HG03342 (cell line): ENCODE measurements at regions not wholly inside any gene's neighbourhood (a gene's known extent, or its start where the extent isn't known, plus 50 kb on each side); places are given as distances from the start of the nearest gene placed in this dataset.

Experiments
- ATAC-seq: cut with Tn5 transposase; IDR thresholded peaks from one replicate; pipeline ENCODE4 v1.9.1; 2021; ENCODE audit warnings: mild to moderate bottlenecking, moderate library complexity; ENCODE audit not compliant: unreplicated experiment

GRCh38 chr13:103866048-103866447, 799.8 kb upstream of the SLC10A2 start:
- no peak for ATAC-seq

GRCh38 chr13:103862525-103862924, 796.3 kb upstream of the SLC10A2 start:
- ATAC-seq: no peak

- ATAC-seq: no peak
Measured at GRCh38 chr13:103859952-103860351, 793.7 kb upstream of the SLC10A2 start.

GRCh38 chr13:103852036-103852435, 785.8 kb upstream of the SLC10A2 start:
- ATAC-seq: no peak

GRCh38 chr13:103844471-103844870, 778.3 kb upstream of the SLC10A2 start:
- ATAC-seq: no peak

GRCh38 chr13:103839460-103839859, 773.2 kb upstream of the SLC10A2 start:
- no peak for ATAC-seq

GRCh38 chr13:103835052-103835451, 768.8 kb upstream of the SLC10A2 start:
- ATAC-seq: no peak

GRCh38 chr13:103833294-103833852, 767.2 kb upstream of the SLC10A2 start:
- ATAC-seq: no peak

- no peak for ATAC-seq
Measured at GRCh38 chr13:103815619-103816018, 749.4 kb upstream of the SLC10A2 start.

- no peak for ATAC-seq
Measured at GRCh38 chr13:103812971-103813370, 746.8 kb upstream of the SLC10A2 start.

GRCh38 chr13:103812558-103812957, 746.3 kb upstream of the SLC10A2 start:
- ATAC-seq: no peak

- no peak for ATAC-seq
Measured at GRCh38 chr13:103810026-103810425, 743.8 kb upstream of the SLC10A2 start.

GRCh38 chr13:103805771-103806170, 739.6 kb upstream of the SLC10A2 start:
- no peak for ATAC-seq

GRCh38 chr13:103803349-103803748, 737.1 kb upstream of the SLC10A2 start:
- ATAC-seq: no peak

- ATAC-seq: no peak
Measured at GRCh38 chr13:103799028-103799427, 732.8 kb upstream of the SLC10A2 start.

GRCh38 chr13:103795892-103796478, 729.8 kb upstream of the SLC10A2 start:
- no peak for ATAC-seq

GRCh38 chr13:103794526-103794925, 728.3 kb upstream of the SLC10A2 start:
- no peak for ATAC-seq

GRCh38 chr13:103788061-103788652, 721.9 kb upstream of the SLC10A2 start:
- no peak for ATAC-seq

GRCh38 chr13:103772576-103772975, 706.4 kb upstream of the SLC10A2 start:
- ATAC-seq: no peak

GRCh38 chr13:103762523-103762922, 696.3 kb upstream of the SLC10A2 start:
- ATAC-seq: no peak

- ATAC-seq: no peak
Measured at GRCh38 chr13:103759361-103759760, 693.1 kb upstream of the SLC10A2 start.

GRCh38 chr13:103758222-103758621, 692.0 kb upstream of the SLC10A2 start:
- no peak for ATAC-seq

GRCh38 chr13:103757361-103757760, 691.1 kb upstream of the SLC10A2 start:
- ATAC-seq: no peak
